ENCODE measurements at regions not wholly inside any gene's neighbourhood (a gene's known extent, or its start where the extent isn't known, plus 50 kb on each side); places are given as distances from the start of the nearest gene placed in this dataset.

DNA sequence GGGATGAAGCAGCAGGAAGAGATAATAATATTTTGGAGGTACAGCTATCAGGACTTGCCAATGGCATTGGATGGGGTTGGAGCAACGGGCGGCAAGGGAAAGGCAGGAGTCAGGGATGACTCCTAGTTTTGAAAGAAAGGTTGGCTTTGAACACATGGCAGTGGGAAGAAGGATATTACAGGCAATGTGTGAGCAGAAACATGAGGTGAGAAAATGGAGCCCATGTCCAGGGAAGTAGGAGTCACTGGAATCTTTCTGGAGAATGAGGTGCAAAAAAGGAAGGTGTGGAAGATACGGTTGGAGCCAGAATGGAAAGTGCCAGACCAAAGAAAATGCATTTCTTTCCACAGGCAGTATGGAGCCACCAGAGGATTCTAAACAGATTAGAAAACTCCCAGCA is 288.5 kb upstream of the KAZN start:
- TF ChIP-seq, protein P1, sequence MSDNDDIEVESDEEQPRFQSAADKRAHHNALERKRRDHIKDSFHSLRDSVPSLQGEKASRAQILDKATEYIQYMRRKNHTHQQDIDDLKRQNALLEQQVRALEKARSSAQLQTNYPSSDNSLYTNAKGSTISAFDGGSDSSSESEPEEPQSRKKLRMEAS (IDR thresholded peaks at IDR 0.05; ENCODE audit: insufficient read depth, insufficient read length) = no peak
- TF ChIP-seq, protein P2, sequence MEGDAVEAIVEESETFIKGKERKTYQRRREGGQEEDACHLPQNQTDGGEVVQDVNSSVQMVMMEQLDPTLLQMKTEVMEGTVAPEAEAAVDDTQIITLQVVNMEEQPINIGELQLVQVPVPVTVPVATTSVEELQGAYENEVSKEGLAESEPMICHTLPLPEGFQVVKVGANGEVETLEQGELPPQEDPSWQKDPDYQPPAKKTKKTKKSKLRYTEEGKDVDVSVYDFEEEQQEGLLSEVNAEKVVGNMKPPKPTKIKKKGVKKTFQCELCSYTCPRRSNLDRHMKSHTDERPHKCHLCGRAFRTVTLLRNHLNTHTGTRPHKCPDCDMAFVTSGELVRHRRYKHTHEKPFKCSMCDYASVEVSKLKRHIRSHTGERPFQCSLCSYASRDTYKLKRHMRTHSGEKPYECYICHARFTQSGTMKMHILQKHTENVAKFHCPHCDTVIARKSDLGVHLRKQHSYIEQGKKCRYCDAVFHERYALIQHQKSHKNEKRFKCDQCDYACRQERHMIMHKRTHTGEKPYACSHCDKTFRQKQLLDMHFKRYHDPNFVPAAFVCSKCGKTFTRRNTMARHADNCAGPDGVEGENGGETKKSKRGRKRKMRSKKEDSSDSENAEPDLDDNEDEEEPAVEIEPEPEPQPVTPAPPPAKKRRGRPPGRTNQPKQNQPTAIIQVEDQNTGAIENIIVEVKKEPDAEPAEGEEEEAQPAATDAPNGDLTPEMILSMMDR (IDR thresholded peaks at IDR 0.05; ENCODE audit: extremely low read depth in 1 of 2, insufficient read depth in 1 of 2, low read depth in 1 of 2, low read length in 2 of 2) = no peak
- TF ChIP-seq POLR2A (IDR thresholded peaks at IDR 0.05; ENCODE audit: low read depth, low read length) (no peak), EZH2 (IDR thresholded peaks at IDR 0.05; ENCODE audit: borderline replicate concordance, low read depth, low read length, severe bottlenecking) (no peak)
